ENCODE measurements at regions not wholly inside any gene's neighbourhood (a gene's known extent, or its start where the extent isn't known, plus 50 kb on each side); places are given as distances from the start of the nearest gene placed in this dataset.
"Not testable (repeated sequence)": the region's sequence is repeated elsewhere in the genome, so short reads cannot be mapped to it uniquely, and the experiment has no call there.

DNA sequence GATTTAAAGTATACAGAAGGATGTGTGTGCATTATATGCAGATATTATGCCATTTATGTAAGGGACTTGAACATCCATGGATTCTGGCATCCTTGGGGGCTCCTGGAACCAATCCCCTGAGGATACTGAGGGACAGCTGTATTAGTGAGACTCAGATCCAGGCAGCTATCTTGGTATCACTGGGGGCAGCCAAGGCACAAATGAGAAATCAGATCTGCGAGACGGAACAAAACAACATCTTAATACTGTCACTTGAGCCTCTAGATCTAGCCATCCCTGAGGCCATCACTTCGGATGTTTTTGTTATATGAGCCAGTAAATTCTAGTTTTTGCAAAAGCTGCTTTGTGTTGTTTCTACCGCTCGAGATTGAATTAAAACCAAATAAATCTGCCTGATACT is 175.1 kb upstream of the SFSWAP start:
- DNase-seq: no peak

DNA sequence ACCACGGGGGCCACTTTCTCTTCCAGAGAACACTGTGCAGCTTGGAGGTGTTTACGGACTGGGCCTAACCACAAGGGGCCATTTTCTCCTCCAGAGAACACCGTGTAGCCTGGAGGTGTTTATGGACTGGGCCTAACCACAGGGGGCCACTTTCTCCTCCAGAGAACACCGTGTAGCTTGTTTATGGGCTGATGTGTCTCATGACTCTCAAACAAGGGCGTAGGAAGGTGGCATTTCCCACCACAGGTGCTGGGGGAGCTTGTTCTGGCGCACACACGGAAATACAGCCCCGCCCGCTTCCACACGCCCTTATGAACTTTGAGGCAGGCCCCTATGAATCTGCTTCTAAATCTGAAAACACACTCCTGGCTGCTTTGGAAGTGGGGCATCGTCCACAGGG is 174.6 kb upstream of the SFSWAP start:
- DNase-seq: peak; percentile 44

DNA sequence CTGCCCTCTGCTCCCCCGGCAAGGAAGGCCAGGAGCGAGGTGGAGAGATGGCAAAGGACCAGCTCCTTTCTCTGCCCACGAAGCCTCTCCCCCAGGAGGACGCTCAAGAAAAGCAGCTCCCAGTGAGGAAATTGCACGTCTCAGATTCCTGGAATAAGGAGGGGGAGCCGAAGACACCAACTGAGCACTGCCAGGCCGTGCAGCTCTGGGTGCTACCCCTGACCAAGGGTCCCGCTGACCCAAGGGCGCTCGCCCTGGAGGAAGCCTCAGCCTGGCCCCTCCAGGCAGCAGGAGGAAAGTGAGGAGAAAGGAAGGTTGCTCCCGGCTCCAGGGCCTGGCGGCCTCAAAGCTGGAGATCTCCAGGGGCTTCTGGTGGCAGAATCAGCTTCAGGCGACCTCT is 174.1 kb upstream of the SFSWAP start:
- DNase-seq: no peak

DNA sequence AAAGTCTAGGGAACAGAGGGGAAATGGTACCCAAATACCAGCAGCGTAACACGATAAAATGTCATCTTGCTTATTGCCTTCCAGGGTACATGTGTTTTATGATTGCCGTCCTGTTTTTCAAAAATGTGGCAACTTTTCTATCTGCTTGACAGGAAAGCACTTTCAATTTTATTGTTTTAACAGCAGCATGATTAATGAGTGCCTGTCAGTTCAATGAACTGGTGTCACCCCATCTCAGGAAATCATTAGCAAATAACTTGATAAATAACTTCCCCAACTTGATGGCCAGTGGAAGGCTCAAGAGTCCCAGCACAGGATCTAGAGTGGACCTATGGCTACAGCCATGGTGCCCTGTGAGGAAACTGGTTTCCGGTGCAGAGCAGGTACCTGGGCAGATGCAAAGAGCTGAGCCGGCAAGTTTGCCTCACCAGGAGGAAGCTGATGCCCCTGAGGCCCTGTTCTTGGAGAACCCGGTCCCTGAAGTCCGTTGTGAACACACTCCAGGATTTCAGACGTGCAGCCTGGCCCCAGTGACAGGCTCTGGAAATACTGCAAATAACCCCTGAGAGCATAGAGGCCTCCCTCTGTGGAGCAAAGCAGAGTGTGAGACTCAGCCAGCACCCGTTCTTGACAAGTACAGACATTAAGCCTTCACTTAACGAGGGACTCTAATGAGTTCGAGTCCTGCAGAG is 173.5 kb upstream of the SFSWAP start:
- no peak for DNase-seq

DNA sequence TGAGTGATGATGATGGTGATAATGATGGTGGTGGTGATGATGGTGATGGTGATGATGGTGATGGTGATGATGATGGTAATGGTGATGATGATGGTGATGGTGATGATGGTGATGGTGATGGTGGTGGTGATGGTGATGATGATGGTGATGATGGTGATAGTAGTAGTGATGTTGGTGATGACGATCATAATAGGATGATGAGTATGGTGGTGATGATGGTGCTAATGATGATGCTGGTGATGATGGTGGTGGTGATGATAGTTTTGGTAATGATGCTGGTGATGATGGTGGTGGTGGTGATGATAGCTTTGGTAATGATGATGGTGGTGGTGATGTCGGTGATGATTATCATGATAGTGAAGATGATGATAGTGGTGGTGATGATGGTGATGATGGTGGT is 171.5 kb upstream of the SFSWAP start:
- no peak for DNase-seq

DNA sequence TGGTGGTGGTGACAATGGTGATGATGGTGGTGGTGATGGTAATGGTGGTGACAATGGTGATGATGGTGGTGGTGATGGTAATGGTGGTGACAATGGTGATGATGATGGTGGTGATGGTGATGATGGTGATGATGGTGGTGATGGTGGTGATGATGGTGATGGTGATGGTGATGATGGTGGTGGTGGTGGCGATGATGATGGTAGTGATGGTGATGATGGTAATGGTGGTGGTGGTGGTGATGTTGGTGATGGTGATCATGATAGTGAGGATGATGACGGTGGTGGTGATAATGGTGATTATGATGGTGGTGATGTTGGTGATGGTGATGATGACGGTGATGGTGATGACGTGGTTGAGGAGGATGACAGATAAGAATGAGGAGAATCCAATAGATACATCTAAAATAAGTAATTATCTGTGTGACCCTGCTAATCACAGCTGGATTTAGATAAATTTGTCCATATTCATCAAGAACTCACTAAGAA is 170.7 kb upstream of the SFSWAP start:
- no peak for DNase-seq

DNA sequence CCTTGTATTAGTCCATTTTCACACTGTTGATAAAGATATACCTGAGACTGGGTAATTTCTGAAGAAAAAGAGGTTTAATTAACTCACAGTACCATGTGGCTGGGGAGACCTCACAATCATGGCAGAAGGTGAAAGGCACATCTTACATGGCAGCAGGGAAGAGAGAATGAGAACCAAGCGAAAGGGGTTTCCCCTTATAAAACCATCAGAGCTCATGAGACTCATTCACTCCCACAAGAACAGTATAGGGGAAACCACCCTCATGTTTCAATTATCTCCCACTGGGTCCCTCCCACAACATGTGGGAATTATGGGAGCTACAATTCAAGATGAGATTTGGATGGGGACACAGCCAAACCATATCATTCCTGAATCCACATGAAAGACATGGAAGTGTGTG is 169.4 kb upstream of the SFSWAP start:
- DNase-seq: not testable (repeated sequence)

DNA sequence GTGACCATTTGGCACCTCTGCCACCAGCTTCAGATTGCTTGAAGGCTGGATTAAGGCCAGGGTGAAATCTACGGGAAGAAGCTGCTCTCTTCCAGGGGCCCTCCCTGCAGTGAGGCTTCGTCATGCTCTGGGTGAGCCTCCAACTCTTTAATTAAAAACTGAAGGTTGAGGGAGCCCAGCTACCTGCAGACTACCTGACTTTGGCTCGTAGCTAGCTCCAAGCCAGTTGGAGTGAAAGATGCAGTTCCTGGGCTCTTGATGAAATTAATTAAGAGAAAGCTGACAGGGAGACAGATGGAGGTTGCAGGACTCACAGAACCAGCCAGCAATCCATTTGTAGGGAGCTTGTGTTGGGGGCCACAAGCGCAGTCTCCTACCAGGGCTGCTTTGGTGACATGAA is 168.5 kb upstream of the SFSWAP start:
- DNase-seq: no peak

DNA sequence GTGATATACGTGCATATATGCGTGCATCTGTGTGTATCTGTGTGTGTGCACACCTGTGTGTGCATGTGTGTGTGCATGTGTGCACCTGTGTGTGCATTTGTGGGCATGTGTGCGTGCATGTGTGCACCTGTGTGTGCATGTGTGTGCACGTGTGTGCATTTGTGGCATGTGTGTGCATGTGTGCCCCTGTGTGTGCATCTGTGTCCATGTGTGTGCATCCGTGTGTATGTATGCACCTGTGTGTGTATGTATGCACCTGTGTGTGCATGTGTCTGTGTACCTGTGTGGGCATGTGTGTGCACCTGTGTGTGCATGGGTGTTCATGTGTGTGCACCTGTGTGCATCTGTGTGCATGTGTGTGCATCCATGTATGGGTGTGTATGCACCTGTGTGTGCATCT is 167.8 kb upstream of the SFSWAP start:
- no peak for DNase-seq

DNA sequence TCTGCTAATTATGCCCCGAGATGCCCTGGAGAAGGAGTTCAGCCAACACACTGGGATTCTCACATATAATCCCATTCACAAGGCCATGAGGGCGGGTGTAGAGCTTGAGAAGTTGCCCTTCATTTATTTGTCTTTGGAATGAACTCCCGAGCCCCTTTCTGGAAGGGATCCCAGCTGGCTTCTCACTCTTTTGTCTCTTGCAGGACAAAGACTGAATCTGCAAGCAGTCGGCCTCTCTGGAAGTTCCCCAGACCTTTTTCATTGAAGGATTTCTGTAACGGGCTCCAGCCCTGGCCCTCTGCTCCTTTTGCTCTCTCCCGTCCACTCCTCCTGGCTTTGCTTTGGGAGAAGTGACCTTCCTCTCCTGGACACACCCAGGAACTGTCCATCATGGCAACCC is 163.3 kb upstream of the SFSWAP start:
- no peak for DNase-seq

DNA sequence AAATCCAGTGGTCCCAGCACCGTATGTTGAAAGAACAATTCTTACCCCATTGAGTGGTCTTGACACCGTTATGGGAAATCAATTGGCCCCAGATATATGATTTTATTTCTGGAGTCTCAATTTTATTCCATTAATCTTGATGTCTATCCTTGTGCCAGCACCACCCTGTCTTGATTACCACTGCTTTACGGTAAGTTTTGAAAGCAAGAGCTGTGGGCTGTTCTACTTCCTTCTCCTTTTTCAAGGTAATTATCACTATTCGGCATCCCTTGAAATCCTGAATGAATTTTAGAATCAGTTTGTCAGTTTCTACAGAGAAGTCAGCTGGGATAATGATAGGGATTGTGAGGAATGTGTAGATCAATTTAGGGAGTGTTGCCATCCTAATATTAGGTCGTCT is 160.8 kb upstream of the SFSWAP start:
- DNase-seq: no peak

DNA sequence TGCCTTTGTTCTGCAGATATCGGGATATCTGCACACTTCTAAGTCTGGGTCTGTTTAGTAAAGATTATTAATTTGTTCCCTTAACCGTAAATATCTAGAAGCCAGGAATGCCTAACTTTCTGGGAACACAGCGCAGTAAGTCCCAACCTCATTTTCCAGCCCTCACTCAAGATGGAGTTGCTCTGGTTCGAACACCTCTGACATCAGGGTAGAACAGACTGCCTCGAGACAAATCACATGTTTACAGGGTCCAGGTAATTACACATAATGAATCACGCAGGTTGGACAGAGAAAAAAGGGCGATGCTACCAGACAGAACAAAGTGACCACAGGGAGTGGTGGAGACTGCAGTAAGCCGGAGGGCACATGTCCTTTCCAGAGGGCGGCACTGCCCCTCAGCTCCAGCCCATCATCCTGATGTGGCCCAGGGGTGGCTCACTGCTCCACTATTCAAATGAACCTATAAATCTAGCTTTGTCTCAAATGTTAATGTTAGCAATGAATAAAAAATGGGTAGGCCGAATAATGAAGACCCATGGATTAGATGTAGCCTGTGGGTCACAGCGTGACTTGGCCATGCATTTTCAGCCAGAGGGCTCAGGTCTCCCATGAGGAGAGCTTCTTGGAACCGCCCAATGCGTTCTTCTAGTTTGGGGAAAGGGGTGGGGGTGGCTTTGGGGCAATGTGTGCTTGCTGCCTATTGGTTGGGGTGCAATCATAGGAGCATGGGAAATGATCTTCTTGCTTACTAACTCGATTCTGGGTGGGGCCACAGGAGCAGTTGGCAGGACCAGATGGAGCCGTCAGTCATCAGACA is 159.0 kb upstream of the SFSWAP start:
- DNase-seq: no peak

DNA sequence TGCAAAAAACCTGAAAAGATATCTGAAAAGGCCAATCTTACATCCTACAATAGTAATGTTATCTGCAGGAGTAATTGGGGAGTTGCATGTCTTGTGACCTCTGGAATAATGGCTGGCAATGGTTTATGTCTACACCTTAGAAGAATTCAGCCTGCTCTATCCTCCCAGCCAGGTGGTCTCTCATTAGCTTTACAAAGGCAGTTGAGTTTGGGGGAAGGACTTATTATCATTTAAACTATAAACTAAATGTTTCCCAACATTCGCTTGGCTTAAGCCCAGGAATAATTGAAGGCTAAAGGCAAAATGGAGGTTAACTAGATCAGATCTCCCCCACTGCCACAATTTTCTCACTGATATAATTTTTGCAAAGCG is 158.4 kb upstream of the SFSWAP start:
- DNase-seq: no peak

DNA sequence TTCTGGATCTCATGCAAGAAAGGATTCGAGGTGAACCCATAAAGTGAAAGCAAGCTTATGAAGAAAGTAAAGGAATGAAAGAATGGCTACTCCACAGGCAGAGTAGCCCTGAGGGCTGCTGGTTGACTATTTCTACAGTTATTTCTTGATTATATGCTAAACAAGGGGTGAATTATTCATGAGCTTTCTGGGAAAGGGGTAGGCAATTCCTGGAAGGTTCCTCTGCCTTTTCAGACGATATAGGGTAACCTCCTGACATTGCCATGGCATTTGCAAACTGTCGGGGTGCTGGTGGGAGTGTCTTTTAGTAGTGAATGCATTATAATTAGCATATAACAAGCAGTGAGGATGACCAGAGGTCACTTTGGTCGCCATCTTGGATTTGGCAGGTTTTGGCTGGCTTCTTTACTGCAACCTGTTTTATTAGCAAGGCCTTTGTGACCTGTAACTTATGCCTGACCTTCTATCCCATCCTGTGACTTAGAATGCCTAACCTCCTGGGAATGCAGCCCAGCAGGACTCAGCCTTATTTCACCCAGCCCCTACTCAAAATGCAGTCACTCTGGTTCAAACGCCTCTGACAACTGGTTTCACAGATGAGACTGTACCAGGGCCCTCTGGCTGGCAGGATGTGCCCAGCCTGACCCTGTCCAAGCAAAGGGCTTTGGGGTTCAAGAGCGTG is 157.7 kb upstream of the SFSWAP start:
- DNase-seq: no peak

DNA sequence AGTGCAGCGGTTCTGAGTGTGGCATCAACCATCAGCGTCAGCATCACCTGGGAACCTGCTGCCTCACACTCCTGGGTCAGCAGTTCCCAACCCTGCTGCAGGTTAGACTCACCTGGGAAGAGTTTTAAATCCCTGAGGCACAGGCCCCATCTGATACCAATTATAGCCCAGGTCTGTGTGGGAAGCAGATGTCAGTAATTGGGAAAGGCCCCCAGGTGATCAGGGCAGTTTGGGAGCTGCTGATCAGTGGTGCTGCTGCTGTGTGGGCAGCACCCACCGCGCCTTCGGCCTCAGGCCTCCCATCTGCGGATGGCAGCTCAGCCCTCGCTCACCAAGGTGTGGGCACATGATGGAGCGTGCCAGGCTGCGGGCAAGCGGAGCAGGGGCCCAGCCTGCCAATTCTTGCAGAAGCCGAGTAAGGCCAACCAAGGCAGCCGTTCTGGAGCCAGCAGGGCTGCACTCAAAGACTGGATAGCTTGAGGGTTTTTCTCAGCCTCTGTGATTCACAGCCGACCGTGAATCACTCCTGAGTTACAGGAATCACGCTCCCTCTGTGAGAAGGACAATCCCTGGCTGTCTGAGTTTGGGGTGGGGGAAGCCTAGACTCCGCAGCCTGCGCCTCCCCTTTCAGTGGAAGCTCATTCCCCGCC is 155.6 kb upstream of the SFSWAP start:
- no peak for DNase-seq

DNA sequence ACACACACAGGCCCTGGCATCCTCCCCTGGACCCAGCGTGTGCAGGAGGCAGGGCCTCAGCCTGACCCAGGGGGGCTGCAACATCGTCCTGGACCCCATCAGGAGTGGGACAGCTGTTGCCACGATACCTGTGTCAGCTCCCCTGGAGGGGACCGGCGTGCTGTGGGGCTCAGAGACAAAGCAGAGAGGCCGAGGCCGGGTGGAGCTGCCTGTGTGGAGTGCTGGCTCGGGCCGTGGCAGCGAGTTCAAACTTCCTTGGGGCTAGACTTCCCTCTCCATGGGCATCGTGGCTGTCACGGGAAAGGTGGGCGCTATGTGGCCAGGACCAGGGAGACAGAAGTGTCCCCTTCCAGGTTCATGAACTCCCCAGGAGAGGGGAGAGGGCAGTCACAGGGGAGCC is 155.0 kb upstream of the SFSWAP start:
- DNase-seq: no peak

DNA sequence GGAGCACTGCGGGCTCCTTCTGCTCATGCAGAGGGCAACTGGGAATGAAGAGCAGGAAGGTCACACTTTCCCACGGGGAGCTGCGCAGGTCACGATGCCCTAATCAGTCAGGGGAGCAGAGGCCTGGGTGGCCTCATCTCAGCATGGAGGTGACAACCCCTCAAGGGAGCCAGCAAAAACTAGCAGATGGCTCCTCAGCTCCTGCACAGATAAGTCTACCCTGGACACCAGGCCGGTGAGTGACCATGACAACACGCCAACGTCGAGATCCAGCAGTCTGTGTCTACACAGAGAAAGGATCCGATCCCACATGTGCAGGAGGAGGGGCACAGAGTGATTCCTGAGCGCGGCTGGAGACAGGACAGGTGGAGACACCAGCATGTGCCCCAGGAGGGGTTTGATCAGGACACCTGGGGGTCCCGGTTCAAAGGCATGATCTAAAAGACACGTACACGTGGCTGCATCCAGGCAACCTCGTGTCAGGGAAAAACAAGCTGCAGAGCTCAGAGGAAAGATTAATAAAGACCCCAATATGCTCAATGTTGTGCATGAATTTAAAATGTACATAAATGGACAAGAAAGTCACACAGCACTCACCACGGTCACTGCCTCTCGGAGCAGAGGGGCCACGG is 153.7 kb upstream of the SFSWAP start:
- no peak for DNase-seq

DNA sequence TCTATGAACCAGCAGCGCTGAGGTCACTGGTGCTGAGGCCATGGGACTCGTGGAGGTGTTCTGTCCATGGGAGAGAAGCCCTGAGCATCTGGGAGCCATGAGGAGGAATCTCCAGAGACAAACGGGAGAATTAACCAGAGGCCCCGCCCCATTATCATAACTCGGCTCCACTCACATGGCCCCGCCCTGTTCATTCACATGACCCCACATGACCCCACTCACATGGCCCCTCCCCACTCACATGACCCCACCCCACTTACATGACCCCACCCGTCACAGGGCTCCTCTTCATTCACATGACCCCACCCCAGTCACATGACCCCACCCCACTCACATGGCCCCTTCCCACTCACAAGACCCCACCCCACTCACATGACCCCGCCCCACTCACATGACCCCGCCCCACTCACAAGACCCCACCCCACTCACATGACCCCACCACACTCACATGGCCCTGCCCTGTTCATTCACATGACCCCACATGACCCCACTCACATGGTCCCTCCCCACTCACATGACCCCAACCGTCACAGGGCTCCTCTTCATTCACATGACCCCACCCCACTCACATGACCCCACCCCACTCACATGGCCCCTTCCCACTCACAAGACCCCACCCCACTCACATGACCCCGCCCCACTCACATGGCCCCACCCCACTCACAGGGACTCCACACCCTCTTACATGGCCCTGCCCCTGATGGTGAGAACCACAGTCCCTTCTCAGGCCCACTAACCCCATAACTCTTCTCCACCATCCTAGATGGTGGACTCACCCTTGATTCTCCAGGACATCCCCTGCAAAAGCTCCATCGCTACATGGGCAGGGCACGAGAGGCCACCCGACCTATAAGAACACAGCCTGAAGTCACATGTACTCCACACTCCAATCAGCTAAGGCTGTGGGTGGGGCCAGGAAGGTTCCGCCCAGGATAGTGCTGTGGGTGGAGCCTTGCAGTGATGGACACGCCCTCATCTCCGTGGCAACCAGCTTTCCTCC is 151.1 kb upstream of the SFSWAP start:
- no peak for DNase-seq

DNA sequence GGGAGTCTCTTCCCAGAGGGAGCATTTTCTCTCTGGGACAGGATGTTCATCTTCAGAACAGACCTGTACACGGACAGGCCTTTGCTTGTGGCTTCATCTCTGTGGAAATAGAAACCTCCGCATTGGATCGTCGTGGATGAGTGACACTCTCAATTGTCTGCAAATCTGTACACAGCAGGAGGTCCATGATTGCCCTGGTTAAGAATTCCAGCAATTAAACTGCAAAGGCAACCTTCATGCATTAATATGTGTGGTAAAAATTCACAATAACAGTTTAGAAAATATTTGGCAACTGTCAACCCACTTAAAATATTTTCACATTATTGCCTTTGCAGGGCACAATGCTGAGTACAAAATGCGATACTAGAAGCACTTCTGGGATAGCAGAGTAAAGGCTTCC is 149.8 kb upstream of the SFSWAP start:
- no peak for DNase-seq

DNA sequence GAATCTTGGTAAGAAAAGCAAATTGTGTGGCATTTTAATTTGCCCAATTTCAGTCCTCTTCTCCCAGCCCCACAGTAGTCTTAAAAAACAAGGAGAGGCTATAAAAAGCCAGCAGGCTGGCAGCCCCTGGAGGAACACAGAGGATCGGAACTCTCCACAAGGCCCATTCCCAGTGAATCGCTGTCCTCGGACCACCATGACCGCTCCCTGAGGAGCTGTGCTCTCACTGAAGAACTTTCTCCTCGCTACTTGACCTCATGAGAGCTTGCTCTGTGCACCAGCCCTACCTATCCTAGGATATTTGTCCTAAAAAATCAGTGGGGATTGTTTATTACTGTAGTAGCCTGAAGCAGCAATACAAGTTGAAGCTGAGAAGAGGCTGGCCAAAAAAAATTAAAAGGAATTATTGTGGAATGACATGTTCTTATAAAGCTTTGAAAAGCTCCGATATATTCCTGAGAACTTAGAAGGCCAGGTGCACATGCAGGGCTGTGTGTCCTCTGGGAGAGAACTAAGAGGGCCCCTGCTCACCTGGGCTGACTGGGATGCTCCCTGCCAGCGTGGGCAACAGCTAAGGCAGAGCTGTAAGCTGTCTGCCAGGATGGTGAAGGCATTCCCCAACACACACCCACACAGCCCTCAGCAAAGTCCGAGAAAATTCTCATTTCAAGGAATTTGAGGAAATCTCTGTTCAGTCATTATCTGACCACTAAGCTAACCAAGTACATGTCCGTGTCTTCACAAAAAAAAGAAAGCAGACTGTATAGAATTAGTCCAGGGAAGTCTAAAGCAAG is 148.8 kb upstream of the SFSWAP start:
- DNase-seq: no peak
